ENCODE measurements at regions not wholly inside any gene's neighbourhood (a gene's known extent, or its start where the extent isn't known, plus 50 kb on each side); places are given as distances from the start of the nearest gene placed in this dataset.
"Not testable (repeated sequence)": the region's sequence is repeated elsewhere in the genome, so short reads cannot be mapped to it uniquely, and the experiment has no call there.

- no peak for DNase-seq
Measured at GRCh38 chr17:52504081-52504480, 345.6 kb upstream of the CA10 start.

DNA sequence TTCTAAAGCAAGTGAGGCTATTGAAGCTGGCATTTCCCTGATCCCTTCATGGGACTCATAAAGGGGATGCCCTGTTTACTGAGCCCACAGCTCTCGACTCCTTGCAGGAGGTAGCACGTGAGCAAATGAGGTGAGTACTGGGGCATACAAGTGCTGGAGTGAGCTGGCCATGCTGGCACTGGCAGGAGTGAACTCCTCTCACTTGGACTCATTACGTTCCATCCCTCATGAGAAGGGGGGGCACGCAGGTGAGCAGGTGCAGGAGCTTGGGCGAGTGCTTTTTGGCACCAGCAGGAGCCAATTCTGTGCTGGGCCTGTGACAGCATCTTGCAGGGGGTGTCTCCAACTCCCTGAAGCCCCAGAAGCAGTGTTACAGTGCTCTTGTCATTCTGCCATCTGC is 337.1 kb upstream of the CA10 start:
- DNase-seq, result no peak

GRCh38 chr17:52482271-52482670 is 323.8 kb upstream of the CA10 start:
- no peak for DNase-seq

DNA sequence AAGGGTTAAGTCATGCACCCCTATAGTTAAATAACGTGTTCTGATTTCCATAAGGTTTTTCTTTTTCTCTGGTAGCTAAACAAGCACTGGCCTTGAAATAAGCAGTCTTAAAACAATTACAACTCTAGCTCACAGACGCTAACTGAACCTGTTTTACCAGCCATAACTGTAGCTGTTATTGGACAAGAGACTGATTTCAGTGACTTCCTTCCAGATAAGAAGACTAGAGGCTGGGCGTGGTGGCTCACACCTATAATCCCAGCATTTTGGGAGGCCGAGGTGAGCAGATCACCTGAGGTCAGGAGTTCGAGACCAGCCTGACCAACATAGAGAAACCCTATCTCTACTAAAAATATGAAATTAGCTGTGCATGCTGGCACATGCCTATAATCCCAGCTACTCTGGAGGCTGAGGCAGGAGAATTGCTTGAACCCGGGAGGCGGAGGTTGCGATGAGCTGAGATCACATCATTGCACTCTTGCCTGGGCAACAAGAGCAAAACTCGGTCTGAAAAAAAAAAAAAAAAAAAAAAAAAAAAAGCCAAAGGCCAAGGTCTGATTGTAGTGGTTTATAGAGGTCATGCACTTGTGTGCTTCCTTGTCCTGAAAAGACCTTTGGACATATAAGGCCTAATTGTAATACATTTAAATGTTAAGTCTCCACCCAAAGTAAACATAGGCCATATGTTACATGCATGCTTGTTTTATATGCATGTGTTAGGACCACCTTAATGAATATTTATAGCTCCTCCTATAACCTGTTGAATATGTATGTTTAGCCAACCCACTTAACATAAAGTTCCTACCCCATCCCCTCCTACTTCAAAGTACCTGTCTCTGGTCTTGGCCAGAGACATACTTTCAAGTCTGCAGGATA is 319.5 kb upstream of the CA10 start:
- no peak for DNase-seq

DNA sequence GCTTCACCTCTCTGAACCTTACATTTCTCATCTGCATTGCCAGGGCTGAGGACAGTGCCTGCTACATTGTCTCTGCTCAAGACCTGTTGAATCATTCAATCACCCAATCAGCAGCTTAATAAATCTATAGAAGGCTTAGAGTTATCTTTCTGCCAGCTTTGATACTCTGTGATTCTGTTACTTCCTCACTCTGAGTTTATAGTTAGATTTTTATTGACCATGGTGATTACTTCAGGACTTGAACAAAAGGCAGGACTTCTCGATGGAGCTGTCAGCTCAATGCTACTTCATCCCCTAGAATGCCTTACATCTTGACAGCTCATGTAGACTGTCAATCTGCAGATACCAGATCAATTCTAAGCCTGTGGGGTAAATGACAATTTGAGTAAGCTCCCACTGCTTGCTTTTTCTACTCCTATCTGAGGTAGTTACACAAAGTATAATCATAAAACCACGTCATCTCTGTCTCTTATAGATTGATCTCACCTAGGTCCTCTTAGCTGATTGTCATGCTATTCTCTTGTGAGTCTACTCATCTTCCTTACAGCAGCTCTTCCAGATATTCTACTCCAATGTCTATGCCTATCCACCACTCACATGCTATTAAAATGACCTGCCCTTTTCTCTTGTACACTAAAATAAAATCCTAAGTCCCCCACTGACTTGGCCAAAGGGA is 318.3 kb upstream of the CA10 start:
- no peak for DNase-seq

GRCh38 chr17:52470553-52470952 is 312.0 kb upstream of the CA10 start:
- peak in 1 of 3 experiments; percentile 23 for DNase-seq

GRCh38 chr17:52465407-52465806 is 306.9 kb upstream of the CA10 start:
- no peak for DNase-seq

DNA sequence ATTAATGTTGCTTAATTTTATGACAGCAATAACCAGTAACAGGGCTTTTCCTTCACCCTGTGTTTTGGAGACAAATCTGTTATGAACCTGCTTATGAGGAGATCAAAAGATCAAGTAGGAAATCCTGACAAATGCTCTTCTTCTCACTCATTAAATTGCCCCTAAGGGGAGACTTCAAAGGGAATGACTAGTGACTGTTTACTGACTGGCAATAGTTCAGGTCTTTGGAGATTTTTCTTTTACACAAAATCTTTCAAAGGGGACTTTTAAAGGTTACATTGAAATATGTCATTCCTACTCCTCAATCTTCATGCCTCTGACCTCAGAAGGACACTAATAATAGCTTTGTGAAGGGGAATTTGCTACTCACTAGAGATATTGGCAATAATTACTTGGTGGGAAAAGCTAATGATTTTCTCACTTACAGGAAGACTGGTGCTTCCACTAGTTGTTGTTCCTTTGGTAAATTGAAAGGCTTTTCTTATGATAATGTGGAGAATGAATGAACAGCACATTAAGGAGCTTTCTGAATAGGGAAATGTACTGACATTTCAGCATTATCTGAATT is 292.9 kb upstream of the CA10 start:
- DNase-seq, result no peak

DNA sequence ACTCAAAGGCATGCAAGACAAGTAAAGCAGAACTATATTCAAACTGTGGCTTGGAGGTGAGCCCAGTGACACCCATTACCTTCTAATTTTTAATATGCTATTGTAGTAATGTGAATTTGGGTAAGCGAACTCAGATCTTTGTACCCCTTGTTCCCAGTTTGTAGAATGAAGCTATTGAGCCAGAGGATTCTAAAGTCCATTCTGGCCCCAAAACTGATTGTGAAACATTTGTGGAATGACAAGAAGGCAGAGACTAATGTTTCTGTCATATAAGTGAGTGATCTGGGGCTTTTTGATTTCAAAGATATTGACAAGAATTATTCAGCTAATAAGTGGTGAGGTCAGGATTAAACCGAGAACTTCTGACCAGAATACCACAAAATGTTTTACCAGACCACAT is 283.8 kb upstream of the CA10 start:
- no peak for DNase-seq

GRCh38 chr17:52420555-52421078 is 262.1 kb upstream of the CA10 start:
- no peak for DNase-seq

DNA sequence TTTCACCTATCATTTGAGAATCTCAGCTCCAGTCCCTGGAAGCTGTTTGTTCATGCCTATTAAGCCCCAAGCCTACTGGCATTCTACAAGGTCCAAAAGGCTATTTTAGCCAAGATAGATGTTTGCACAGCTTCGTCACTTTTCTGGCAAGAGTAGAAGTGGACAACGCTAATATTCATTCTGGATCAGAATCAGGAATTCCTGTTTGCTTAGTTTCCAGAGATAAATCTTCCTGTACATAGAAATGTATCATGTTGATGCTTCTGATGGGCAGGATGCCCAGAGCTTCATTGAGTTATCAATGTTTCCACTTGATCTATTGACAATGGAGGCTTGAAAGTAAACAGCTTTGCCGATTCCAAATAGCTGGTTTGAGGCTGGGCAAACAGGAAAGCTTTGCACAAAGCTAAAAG is 260.7 kb upstream of the CA10 start:
- DNase-seq, result no peak

DNA sequence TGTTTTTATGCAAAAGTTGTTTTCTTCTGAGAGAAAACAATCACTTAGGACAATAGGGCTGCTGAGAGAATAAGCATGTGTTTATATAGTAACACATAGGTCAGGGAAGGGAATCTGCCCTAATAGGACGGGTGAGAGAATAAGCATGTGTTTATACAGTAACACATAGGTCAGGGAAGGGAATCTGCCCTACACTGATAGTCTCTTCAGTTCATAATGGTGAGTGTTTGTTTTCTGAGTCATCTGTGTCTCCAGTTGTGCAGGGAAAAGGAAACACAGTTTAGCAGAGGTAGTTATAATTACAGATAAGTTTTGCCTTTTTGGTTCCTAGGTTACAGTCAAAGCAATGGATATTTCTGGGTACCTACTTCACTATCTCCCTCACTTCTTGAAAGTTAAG is 252.3 kb upstream of the CA10 start:
- no peak for DNase-seq

GRCh38 chr17:52409222-52409621 is 250.7 kb upstream of the CA10 start:
- not testable (repeated sequence) for DNase-seq

DNA sequence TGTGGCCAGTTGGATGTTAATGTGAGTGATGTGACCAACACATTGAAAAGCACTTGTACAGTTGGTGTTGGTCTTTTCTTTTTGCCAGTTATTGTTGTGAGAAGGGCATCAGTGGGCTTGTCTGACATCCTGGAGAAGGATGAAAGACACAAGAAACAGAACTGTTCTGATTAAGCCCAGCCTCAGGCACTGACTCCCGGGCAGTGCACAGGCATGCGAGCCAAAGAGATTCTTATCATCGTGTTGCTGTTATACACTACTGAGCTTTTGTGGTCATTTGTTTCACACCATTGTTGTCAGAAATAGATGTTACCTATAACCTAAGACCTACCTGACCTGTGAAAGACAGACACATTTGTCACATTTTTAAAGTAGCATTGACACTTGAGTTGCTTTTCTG is 236.8 kb upstream of the CA10 start:
- DNase-seq, result no peak

GRCh38 chr17:52390422-52390821 is 231.9 kb upstream of the CA10 start:
- no peak for DNase-seq

- no peak for DNase-seq
Measured at GRCh38 chr17:52389632-52390031, 231.1 kb upstream of the CA10 start.

- no peak for DNase-seq
Measured at GRCh38 chr17:52388941-52389340, 230.4 kb upstream of the CA10 start.

DNA sequence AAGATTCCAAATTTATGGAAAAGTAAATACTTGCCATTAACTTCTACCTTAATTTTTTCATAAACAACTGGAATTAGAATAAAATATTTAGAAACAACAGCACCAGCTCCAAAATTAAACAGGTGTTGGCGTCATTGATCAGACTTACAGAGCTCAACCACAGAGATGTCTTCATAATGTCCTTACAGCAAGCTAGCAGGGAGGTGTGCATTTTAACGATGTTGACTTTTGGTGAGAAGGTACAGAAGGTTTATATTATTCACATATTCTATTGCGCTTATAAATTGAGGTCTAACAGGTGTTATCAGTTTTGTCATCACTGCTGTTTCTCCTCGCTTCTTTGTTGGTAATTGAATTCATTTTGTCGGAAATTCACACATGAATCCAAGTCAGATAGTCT is 226.2 kb upstream of the CA10 start:
- DNase-seq, result no peak

- peak; percentile 12 to 81 (median 61) for DNase-seq
Measured at GRCh38 chr17:52383493-52384100, 225.1 kb upstream of the CA10 start.

GRCh38 chr17:52378860-52379259 is 220.3 kb upstream of the CA10 start:
- no peak for DNase-seq

- no peak for DNase-seq
Measured at GRCh38 chr17:52376137-52376536, 217.6 kb upstream of the CA10 start.

GRCh38 chr17:52368886-52369285 is 210.4 kb upstream of the CA10 start:
- DNase-seq, result no peak

- DNase-seq, result no peak
Measured at GRCh38 chr17:52357854-52358253, 199.3 kb upstream of the CA10 start.
